ENCODE measurements at regions not wholly inside any gene's neighbourhood (a gene's known extent, or its start where the extent isn't known, plus 50 kb on each side); places are given as distances from the start of the nearest gene placed in this dataset.

- TF ChIP-seq POLR2A (IDR thresholded peaks at IDR 0.05), result no peak
- no peak for TF ChIP-seq CTCF (IDR thresholded peaks at IDR 0.05)
These were observed 120.2 kb upstream of the STARD3NL start for GRCh38 chr7:38057829-38058228.

Measured in prostate gland (tissue), 2 donors.